DND-41 (cell line): ENCODE measurements at regions not wholly inside any gene's neighbourhood (a gene's known extent, or its start where the extent isn't known, plus 50 kb on each side); places are given as distances from the start of the nearest gene placed in this dataset.
"Not testable (repeated sequence)": the region's sequence is repeated elsewhere in the genome, so short reads cannot be mapped to it uniquely, and the experiment has no call there.

Source experiments
- EZH2 ChIP-seq: IDR thresholded peaks from 3 replicates; pipeline ENCODE4 v1.6.1; 2012; ENCODE audit warnings: borderline replicate concordance, low read depth, mild to moderate bottlenecking, moderate library complexity, low read length, inconsistent platforms; ENCODE audit not compliant: severe bottlenecking
- TF ChIP-seq, protein P1 (sequence below): IDR thresholded peaks from 2 replicates; pipeline ENCODE4 v1.5.1; 2012; ENCODE audit warnings: borderline replicate concordance, low read length, moderate library complexity, mild to moderate bottlenecking; ENCODE audit not compliant: poor library complexity, severe bottlenecking; ENCODE audit errors: extremely low read depth

GRCh38 chr9:41772541-41772940 lies 356.7 kb downstream of the CNTNAP3B start:
- TF ChIP-seq, protein P1, sequence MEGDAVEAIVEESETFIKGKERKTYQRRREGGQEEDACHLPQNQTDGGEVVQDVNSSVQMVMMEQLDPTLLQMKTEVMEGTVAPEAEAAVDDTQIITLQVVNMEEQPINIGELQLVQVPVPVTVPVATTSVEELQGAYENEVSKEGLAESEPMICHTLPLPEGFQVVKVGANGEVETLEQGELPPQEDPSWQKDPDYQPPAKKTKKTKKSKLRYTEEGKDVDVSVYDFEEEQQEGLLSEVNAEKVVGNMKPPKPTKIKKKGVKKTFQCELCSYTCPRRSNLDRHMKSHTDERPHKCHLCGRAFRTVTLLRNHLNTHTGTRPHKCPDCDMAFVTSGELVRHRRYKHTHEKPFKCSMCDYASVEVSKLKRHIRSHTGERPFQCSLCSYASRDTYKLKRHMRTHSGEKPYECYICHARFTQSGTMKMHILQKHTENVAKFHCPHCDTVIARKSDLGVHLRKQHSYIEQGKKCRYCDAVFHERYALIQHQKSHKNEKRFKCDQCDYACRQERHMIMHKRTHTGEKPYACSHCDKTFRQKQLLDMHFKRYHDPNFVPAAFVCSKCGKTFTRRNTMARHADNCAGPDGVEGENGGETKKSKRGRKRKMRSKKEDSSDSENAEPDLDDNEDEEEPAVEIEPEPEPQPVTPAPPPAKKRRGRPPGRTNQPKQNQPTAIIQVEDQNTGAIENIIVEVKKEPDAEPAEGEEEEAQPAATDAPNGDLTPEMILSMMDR: not testable (repeated sequence)
- not testable (repeated sequence) for TF ChIP-seq EZH2
